ENCODE measurements at regions not wholly inside any gene's neighbourhood (a gene's known extent, or its start where the extent isn't known, plus 50 kb on each side); places are given as distances from the start of the nearest gene placed in this dataset.
"Not testable (repeated sequence)": the region's sequence is repeated elsewhere in the genome, so short reads cannot be mapped to it uniquely, and the experiment has no call there.

DNA sequence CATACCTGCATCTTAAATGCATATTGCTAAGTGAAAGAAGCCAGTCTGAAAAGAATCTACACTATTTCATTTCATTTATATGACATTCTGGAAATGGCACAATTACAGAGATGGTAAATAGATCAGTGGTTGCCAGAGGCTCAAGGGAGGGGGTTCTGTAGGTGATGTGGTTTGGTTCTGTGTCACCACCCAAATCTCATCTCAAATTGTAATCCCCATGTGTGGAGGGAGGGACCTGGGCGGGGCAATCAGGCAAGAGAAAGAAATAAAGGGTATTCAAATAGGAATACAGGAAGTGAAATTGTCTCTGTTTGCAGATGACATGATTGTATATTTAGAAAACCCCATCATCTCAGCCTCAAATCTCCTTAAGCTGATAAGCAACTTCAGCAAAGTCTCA lies 53.7 kb upstream of the DENND1B start:
- CTCF ChIA-PET; H3K4me3 ChIP-seq (ENCODE audit: control extremely low read depth in 1 of 5, extremely low read depth in 1 of 5, insufficient read depth in 1 of 5, low read depth in 2 of 5, low read length in 4 of 5); H3K4me1 ChIP-seq (ENCODE audit: control insufficient read depth in 2 of 2, insufficient read depth in 2 of 2, low read length in 2 of 2); ATAC-seq (ENCODE audit: low read depth); DNase-seq; H2AFZ ChIP-seq (ENCODE audit: insufficient read depth, low read depth, low read length, poor library complexity, severe bottlenecking); H3K4me3 Mint-ChIP-seq; H3K9me3 Mint-ChIP-seq (ENCODE audit: insufficient read depth); H3K36me3 ChIP-seq (replicated peaks in 1 of 2; ENCODE audit: control extremely low read depth in 1 of 2, control insufficient read depth in 1 of 2, extremely low read depth in 1 of 2, insufficient read depth in 2 of 2, low read length in 1 of 2); H3K27ac Mint-ChIP-seq; H3K4me2 ChIP-seq (replicated peaks; ENCODE audit: low read depth, low read length, poor library complexity, severe bottlenecking); H4K20me1 ChIP-seq (ENCODE audit: control insufficient read depth, insufficient read depth, low read length, poor library complexity, severe bottlenecking); H3K27me3 Mint-ChIP-seq; POLR2A ChIA-PET; H3K4me1 Mint-ChIP-seq; H3K27ac ChIP-seq (ENCODE audit: low read length in 2 of 2); H3K27me3 ChIP-seq (replicated peaks in 1 of 4; ENCODE audit: control extremely low read depth in 1 of 4, control insufficient read depth in 3 of 4, insufficient read depth in 4 of 4, low read length in 3 of 4); intact Hi-C loops (cut with micrococcal nuclease); H3K9ac ChIP-seq (ENCODE audit: low read length); H3K79me2 ChIP-seq (ENCODE audit: control insufficient read depth, insufficient read depth, low read length); H3K9me3 ChIP-seq (ENCODE audit: control extremely low read depth in 1 of 3, control insufficient read depth in 2 of 3, insufficient read depth in 1 of 3, low read length in 2 of 3): not testable (repeated sequence)
- no CpG with 5 or more reads among the region's 1 CpG for WGBS (ENCODE audit: insufficient coverage)

GRCh38 chr1:197825541-197825940 lies 50.3 kb upstream of the DENND1B start:
- no peaks in the 10 kb centered on the region for H4K20me1 ChIP-seq (ENCODE audit: control insufficient read depth, insufficient read depth, low read length, poor library complexity, severe bottlenecking)
- H3K27ac ChIP-seq (ENCODE audit: low read length in 2 of 2) = no peak overlapping the region
- H3K27me3 Mint-ChIP-seq = no peaks in the 10 kb centered on the region
- no peaks in the 10 kb centered on the region for H3K27me3 ChIP-seq (replicated peaks in 1 of 4; ENCODE audit: control extremely low read depth in 1 of 4, control insufficient read depth in 3 of 4, insufficient read depth in 4 of 4, low read length in 3 of 4)
- H3K4me1 Mint-ChIP-seq = peaks cover 8% of the 10 kb centered on the region
- no peak for DNase-seq
- peaks cover 0 to 5% of the 10 kb centered on the region in 2 donors for H3K4me1 ChIP-seq (ENCODE audit: control insufficient read depth in 2 of 2, insufficient read depth in 2 of 2, low read length in 2 of 2)
- no peaks in the 10 kb centered on the region for H3K9me3 ChIP-seq (ENCODE audit: control extremely low read depth in 1 of 3, control insufficient read depth in 2 of 3, insufficient read depth in 1 of 3, low read length in 2 of 3)
- CTCF ChIA-PET = no interaction called here
- H3K79me2 ChIP-seq (ENCODE audit: control insufficient read depth, insufficient read depth, low read length) = no peaks in the 10 kb centered on the region
- H2AFZ ChIP-seq (ENCODE audit: insufficient read depth, low read depth, low read length, poor library complexity, severe bottlenecking) = no peak overlapping the region
- H3K9me3 Mint-ChIP-seq (ENCODE audit: insufficient read depth) = no peaks in the 10 kb centered on the region
- WGBS (ENCODE audit: insufficient coverage) = no CpG with 5 or more reads among the region's 1 CpG
- POLR2A ChIA-PET = no interaction called here
- H3K27ac Mint-ChIP-seq = no peak overlapping the region
- ATAC-seq (ENCODE audit: low read depth) = no peak
- no peak overlapping the region for H3K9ac ChIP-seq (ENCODE audit: low read length)
- H3K36me3 ChIP-seq (replicated peaks in 1 of 2; ENCODE audit: control extremely low read depth in 1 of 2, control insufficient read depth in 1 of 2, extremely low read depth in 1 of 2, insufficient read depth in 2 of 2, low read length in 1 of 2) = no peaks in the 10 kb centered on the region
- H3K4me2 ChIP-seq (replicated peaks; ENCODE audit: low read depth, low read length, poor library complexity, severe bottlenecking) = no peak overlapping the region
- no peak overlapping the region for H3K4me3 Mint-ChIP-seq
- intact Hi-C loops (cut with micrococcal nuclease) = no loop called here
- TF ChIP-seq EZH2 (IDR thresholded peaks at IDR 0.05; ENCODE audit: borderline replicate concordance, insufficient read depth, low read depth, low read length, poor library complexity, severe bottlenecking) = no peak
- TF ChIP-seq, protein P1, sequence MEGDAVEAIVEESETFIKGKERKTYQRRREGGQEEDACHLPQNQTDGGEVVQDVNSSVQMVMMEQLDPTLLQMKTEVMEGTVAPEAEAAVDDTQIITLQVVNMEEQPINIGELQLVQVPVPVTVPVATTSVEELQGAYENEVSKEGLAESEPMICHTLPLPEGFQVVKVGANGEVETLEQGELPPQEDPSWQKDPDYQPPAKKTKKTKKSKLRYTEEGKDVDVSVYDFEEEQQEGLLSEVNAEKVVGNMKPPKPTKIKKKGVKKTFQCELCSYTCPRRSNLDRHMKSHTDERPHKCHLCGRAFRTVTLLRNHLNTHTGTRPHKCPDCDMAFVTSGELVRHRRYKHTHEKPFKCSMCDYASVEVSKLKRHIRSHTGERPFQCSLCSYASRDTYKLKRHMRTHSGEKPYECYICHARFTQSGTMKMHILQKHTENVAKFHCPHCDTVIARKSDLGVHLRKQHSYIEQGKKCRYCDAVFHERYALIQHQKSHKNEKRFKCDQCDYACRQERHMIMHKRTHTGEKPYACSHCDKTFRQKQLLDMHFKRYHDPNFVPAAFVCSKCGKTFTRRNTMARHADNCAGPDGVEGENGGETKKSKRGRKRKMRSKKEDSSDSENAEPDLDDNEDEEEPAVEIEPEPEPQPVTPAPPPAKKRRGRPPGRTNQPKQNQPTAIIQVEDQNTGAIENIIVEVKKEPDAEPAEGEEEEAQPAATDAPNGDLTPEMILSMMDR (IDR thresholded peaks at IDR 0.05) = no peak
- H3K4me3 ChIP-seq (ENCODE audit: control extremely low read depth in 1 of 5, extremely low read depth in 1 of 5, insufficient read depth in 1 of 5, low read depth in 2 of 5, low read length in 4 of 5) = no peak overlapping the region
